K562 (cell line): ENCODE measurements at regions not wholly inside any gene's neighbourhood (a gene's known extent, or its start where the extent isn't known, plus 50 kb on each side); places are given as distances from the start of the nearest gene placed in this dataset.

Experiments
- ATAC-seq: fragments of 200-7000 bp; cut with Tn5 transposase; 3 replicates; pipeline ENCODE4 v1.9.1; 2020; ENCODE audit warnings: moderate library complexity
- BruUV-seq: library from RNA; stranded (reverse); fragments of 400-500 nt; replicated peaks from 2 replicates; lab custom pipeline; 2021; lab: Mats Ljungman, UMichigan
- CTCF ChIA-PET: fragments of 300-600 bp; formaldehyde crosslinking; extraction: SDS; loops from one replicate; lab custom pipeline; 2021; ENCODE audit warnings: low intra/inter-chr PET ratio; lab: Yijun Ruan, JAX
- POLR2A ChIA-PET: fragments of 300-600, 350-650 bp; sonication (Branson Sonifier 250); formaldehyde crosslinking; extraction: SDS; loops from one replicate; lab custom pipeline; 2021; ENCODE audit warnings: antibody characterized with exemption, inconsistent platforms; lab: Yijun Ruan, JAX
- DNase-seq, 4 experiments: peaks; one replicate each; pipeline versions ENCODE4 v3.0.0 to v3.0.0-alpha.2; 2011 to 2018; ENCODE audit warnings: low spot score in 3 of 4, mixed read lengths in 3 of 4; ENCODE audit errors: extremely low read depth in 1 of 4
- FAIRE-seq: peaks from 2 replicates; lab custom pipeline; 2011; peaks lifted over from hg19 to GRCh38; lab: Jason Lieb, UNC
- H2AFZ ChIP-seq: 2 replicates; pipeline ENCODE4 v1.6.0; 2011; ENCODE audit warnings: low read depth, low read length, control low read depth, inconsistent platforms
- H3K27ac ChIP-seq: fragments of 200-600 bp; 3 replicates; pipeline ENCODE4 v1.8.0; 2011; ENCODE audit warnings: low read depth, mild to moderate bottlenecking, control low read depth, inconsistent platforms, low read length, moderate library complexity, mixed read lengths; ENCODE audit errors: extremely low read depth
- H3K27me3 ChIP-seq, 2 experiments: fragments of 300-600 bp in 1 of 2; 2 replicates in 1 of 2; 3 replicates in 1 of 2; pipeline versions ENCODE4 v1.6.0 to v1.8.0; 2011; ENCODE audit warnings: inconsistent platforms in 2 of 2, low read length in 2 of 2, mild to moderate bottlenecking in 1 of 2, mixed read lengths in 1 of 2, moderate library complexity in 1 of 2; ENCODE audit not compliant: control insufficient read depth in 2 of 2, insufficient read depth in 2 of 2
- H3K36me3 ChIP-seq: fragments of 300-600 bp; 3 replicates; pipeline ENCODE4 v1.8.0; 2011; ENCODE audit warnings: mild to moderate bottlenecking, low read length, inconsistent platforms; ENCODE audit not compliant: control insufficient read depth, insufficient read depth
- H3K4me1 ChIP-seq, 2 experiments: fragments of 200-600 bp in 1 of 2; replicated peaks in 1 of 2; 2 replicates in 1 of 2; 3 replicates in 1 of 2; pipeline versions ENCODE4 v1.5.1 to v1.8.0; 2011; ENCODE audit warnings: inconsistent platforms in 2 of 2, low read length in 2 of 2, mild to moderate bottlenecking in 1 of 2, mixed read lengths in 1 of 2, moderate library complexity in 1 of 2; ENCODE audit not compliant: control insufficient read depth in 2 of 2, insufficient read depth in 2 of 2
- H3K4me2 ChIP-seq: 2 replicates; pipeline ENCODE4 v1.6.1; 2011; ENCODE audit warnings: low read length, control low read depth, inconsistent platforms, mixed read lengths; ENCODE audit not compliant: insufficient read depth
- H3K4me3 ChIP-seq: fragments of 200-600 bp; sonication (generic), shearing (Covaris generic); 2 replicates; pipeline ENCODE4 v1.5.1; 2016; ENCODE audit warnings: control low read depth, inconsistent platforms
- H3K79me2 ChIP-seq: fragments of 200-600 bp; 3 replicates; pipeline ENCODE4 v1.8.0; 2011; ENCODE audit warnings: low read length, inconsistent platforms; ENCODE audit not compliant: control insufficient read depth, insufficient read depth
- H3K9ac ChIP-seq, 2 experiments: 2 replicates each; pipeline versions ENCODE4 v1.6.0 to v1.6.1; 2011; ENCODE audit warnings: low read depth in 2 of 2, low read length in 2 of 2, control low read depth in 1 of 2, inconsistent platforms in 1 of 2, mild to moderate bottlenecking in 1 of 2, mixed read lengths in 1 of 2; ENCODE audit not compliant: insufficient read depth in 1 of 2
- H3K9me1 ChIP-seq: one replicate; pipeline ENCODE4 v1.6.0; 2011; ENCODE audit warnings: inconsistent platforms, mild to moderate bottlenecking, low read length, moderate library complexity; ENCODE audit not compliant: control insufficient read depth, insufficient read depth
- H3K9me3 ChIP-seq: replicated peaks from 2 replicates; pipeline ENCODE4 v1.5.1; 2011; ENCODE audit warnings: low read depth, low read length, inconsistent platforms; ENCODE audit not compliant: control insufficient read depth, insufficient read depth
- H4K20me1 ChIP-seq: replicated peaks from 2 replicates; pipeline ENCODE4 v1.6.1; 2011; ENCODE audit warnings: low read length, inconsistent platforms, mixed read lengths; ENCODE audit not compliant: control insufficient read depth, insufficient read depth
- BRD9 ChIP-seq: fragments of 450-650 bp; IDR thresholded peaks from 2 replicates; pipeline ENCODE4 v1.6.1; 2018; ENCODE audit warnings: low read depth; ENCODE audit not compliant: partially characterized antibody
- CEBPG ChIP-seq, 3 experiments: fragments of 200-800 bp in 1 of 3; sonication (Bioruptor generic) in 1 of 3; sonication (generic) in 1 of 3; formaldehyde crosslinking in 1 of 3; IDR thresholded peaks in 2 of 3; conservative IDR thresholded peaks in 1 of 3; 2 replicates each; pipeline versions ENCODE4 v1.6.1 to v1.8.0; 2016 to 2022; ENCODE audit warnings: missing compliant biosample characterization in 2 of 3, missing genetic modification characterization in 2 of 3, mild to moderate bottlenecking in 1 of 3, missing genetic modification reagents in 1 of 3
- FOXP1 ChIP-seq: sonication (generic); formaldehyde crosslinking; IDR thresholded peaks from 2 replicates; pipeline ENCODE4 v1.8.0; 2022; ENCODE audit warnings: mild to moderate bottlenecking, missing genetic modification reagents
- HOMEZ ChIP-seq: fragments of 250-450 bp; sonication (Bioruptor Pico); IDR thresholded peaks from 2 replicates; pipeline ENCODE4 v1.4.0; 2020; ENCODE audit warnings: mild to moderate bottlenecking, moderate library complexity
- TGIF2 ChIP-seq: sonication (generic); formaldehyde crosslinking; IDR thresholded peaks from 2 replicates; pipeline ENCODE4 v1.8.1; 2022; ENCODE audit warnings: mild to moderate bottlenecking, missing genetic modification reagents, moderate library complexity
- WGBS: fragments of 100-300 bp; shearing (Covaris generic); methylation state at CpG from one replicate; pipeline ENCODE4 v1.1.6; 2016; ENCODE audit warnings: low coverage, mixed read lengths; ENCODE audit not compliant: insufficient coverage; ENCODE audit errors: missing lambda C conversion rate; 5-methylcytosine and 5-hydroxymethylcytosine counted together
- in situ Hi-C: fragments of 300-500 bp; cut with MboI; formaldehyde crosslinking; loops from 4 replicates; pipeline ENCODE4 v1.15.0; 2018; ENCODE audit warnings: inconsistent platforms, mixed read lengths
- intact Hi-C: fragments of 100-400 bp; cut with micrococcal nuclease; formaldehyde crosslinking; loops from 2 replicates; pipeline ENCODE4 v1.14.2; 2022
- TF ChIP-seq, protein P1 (sequence below): sonication (generic); formaldehyde crosslinking; IDR thresholded peaks from 2 replicates; pipeline ENCODE4 v1.8.0; 2022; ENCODE audit warnings: mild to moderate bottlenecking, missing genetic modification reagents

GRCh38 chr6:131366223-131366622, 206.8 kb upstream of the ARG1 start:
- ChIA-PET POLR2A (no interaction called here), CTCF (no interaction called here)
- no peaks in the 10 kb centered on the region for H3K4me1 ChIP-seq
- no peaks in the 10 kb centered on the region for H3K9me3 ChIP-seq
- 3% methylated on average over 2 of the region's 2 CpGs for WGBS
- H3K36me3 ChIP-seq = no peaks in the 10 kb centered on the region
- peaks cover 4 to 5% of the 10 kb centered on the region in 2 experiments; a peak in 3 of 5 replicates for H3K27me3 ChIP-seq
- in situ Hi-C loops (no loop called here), intact Hi-C loops (no loop called here)
- H3K79me2 ChIP-seq = no peaks in the 10 kb centered on the region
- no peaks in the 10 kb centered on the region for H4K20me1 ChIP-seq
- no peak overlapping the region for H2AFZ ChIP-seq
- H3K9me1 ChIP-seq = no peaks in the 10 kb centered on the region
- TF ChIP-seq FOXP1 (CRISPR knock-in tag) = no peak
- TF ChIP-seq TGIF2 (CRISPR knock-in tag) = no peak
- TF ChIP-seq BRD9 = no peak
- TF ChIP-seq, protein P1, sequence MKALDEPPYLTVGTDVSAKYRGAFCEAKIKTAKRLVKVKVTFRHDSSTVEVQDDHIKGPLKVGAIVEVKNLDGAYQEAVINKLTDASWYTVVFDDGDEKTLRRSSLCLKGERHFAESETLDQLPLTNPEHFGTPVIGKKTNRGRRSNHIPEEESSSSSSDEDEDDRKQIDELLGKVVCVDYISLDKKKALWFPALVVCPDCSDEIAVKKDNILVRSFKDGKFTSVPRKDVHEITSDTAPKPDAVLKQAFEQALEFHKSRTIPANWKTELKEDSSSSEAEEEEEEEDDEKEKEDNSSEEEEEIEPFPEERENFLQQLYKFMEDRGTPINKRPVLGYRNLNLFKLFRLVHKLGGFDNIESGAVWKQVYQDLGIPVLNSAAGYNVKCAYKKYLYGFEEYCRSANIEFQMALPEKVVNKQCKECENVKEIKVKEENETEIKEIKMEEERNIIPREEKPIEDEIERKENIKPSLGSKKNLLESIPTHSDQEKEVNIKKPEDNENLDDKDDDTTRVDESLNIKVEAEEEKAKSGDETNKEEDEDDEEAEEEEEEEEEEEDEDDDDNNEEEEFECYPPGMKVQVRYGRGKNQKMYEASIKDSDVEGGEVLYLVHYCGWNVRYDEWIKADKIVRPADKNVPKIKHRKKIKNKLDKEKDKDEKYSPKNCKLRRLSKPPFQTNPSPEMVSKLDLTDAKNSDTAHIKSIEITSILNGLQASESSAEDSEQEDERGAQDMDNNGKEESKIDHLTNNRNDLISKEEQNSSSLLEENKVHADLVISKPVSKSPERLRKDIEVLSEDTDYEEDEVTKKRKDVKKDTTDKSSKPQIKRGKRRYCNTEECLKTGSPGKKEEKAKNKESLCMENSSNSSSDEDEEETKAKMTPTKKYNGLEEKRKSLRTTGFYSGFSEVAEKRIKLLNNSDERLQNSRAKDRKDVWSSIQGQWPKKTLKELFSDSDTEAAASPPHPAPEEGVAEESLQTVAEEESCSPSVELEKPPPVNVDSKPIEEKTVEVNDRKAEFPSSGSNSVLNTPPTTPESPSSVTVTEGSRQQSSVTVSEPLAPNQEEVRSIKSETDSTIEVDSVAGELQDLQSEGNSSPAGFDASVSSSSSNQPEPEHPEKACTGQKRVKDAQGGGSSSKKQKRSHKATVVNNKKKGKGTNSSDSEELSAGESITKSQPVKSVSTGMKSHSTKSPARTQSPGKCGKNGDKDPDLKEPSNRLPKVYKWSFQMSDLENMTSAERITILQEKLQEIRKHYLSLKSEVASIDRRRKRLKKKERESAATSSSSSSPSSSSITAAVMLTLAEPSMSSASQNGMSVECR (CRISPR knock-in tag) = no peak
- TF ChIP-seq HOMEZ (CRISPR knock-in tag) = no peak
- TF ChIP-seq CEBPG (CRISPR knock-in tag; IDR thresholded peaks at IDR 0.05) = no peak
- no peak for TF ChIP-seq CEBPG (tag; conservative IDR thresholded peaks at IDR 0.05 in 1 of 2, IDR thresholded peaks at IDR 0.05 in 1 of 2)
- no peak for FAIRE-seq
- ATAC-seq = no peak
- no peak for DNase-seq
- no peak overlapping the region for H3K4me2 ChIP-seq
- H3K4me3 ChIP-seq = no peak overlapping the region
- BruUV-seq = no TSS peak
- no peak overlapping the region for H3K9ac ChIP-seq
- no peak overlapping the region for H3K27ac ChIP-seq
